Effector CD8-positive, alpha-beta T cell (primary cell): ENCODE measurements at regions not wholly inside any gene's neighbourhood (a gene's known extent, or its start where the extent isn't known, plus 50 kb on each side); places are given as distances from the start of the nearest gene placed in this dataset.

Experiments
- DNase-seq: peaks from one replicate; lab custom pipeline; 2025; lab: John Stamatoyannopoulos, UW

DNA sequence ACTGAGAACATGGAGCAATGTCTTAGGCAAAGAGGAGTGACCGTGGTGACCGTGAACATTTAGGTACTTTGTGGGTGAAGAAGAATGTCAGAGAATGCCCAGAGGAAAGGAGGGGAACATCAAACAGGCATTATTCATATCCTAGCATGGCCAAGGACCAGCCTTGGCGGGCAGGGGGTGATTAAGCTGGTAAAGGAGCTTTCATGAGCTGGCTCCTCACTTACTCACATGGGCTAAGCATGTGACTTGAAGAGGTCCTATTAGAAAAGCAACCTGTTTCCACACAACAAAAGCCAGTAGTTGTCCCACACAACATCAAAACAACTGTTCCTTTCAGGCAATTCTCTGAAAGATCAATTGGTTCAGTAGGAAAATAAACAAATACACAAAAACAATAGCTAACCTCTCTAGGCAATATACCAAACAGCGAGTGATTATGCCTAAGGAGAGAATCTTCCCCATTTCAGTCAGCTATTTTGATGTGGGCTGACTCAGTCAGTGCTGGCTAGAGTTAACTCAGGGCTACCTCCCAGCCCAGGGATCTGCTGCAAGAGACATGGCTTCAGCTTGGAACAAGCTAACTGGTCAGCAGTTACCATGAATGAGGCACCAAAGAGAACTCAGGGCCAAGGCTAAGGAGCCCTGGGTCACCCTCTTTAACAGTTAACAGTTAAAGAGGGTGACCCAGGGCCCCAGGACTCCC lies 283.5 kb downstream of the ARHGAP12 start:
- no peak for DNase-seq

- no peak for DNase-seq
Measured at GRCh38 chr10:31642281-31642680, 286.4 kb downstream of the ARHGAP12 start.

- no peak for DNase-seq
Measured at GRCh38 chr10:31635415-31636065, 293.1 kb downstream of the ARHGAP12 start.

- DNase-seq: no peak
Measured at GRCh38 chr10:31635009-31635408, 293.6 kb downstream of the ARHGAP12 start.

- DNase-seq: no peak
Measured at GRCh38 chr10:31630861-31631567, 297.6 kb downstream of the ARHGAP12 start.

DNA sequence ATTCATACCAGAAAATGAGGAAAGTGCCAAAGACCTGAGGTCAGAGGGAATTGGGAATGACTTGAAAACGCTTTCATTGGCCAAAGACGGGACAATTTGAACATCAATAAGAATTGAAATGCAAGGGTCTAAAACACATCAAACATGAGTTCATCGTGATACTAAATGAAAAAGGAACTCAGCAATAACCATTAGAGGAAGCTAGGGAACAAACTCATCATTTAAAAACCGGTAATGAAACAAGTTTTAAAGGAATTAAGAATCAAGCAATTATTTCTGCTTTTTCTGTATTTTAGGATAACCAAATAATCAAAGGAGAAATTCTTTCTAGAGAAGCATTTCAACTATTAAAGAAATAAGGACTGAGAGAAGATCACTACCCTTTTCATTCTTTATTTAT lies 303.1 kb downstream of the ARHGAP12 start:
- DNase-seq: no peak

- DNase-seq: no peak
Measured at GRCh38 chr10:31624611-31625010, 304.0 kb downstream of the ARHGAP12 start.

GRCh38 chr10:31623947-31624346 lies 304.7 kb downstream of the ARHGAP12 start:
- DNase-seq: no peak

DNA sequence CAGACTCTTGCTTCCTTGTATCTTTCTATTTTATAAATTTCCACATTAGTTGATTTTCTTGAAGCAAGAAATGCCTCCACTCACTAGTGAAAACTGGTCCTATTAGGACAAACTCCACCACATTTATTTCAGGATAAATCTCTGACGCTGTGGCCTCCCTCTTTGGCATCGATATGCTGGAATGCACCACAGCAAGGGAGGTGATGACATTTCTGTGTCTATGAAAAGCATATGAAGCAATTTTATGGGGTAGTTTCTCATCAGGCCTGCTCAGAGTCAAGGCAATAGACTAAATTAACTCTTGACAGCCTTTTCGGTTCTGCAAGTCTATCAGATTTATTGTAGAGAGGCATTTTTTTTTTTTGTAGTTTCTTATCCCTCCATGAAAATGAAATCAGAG lies 304.4 kb downstream of the ZEB1 start:
- no peak for DNase-seq

DNA sequence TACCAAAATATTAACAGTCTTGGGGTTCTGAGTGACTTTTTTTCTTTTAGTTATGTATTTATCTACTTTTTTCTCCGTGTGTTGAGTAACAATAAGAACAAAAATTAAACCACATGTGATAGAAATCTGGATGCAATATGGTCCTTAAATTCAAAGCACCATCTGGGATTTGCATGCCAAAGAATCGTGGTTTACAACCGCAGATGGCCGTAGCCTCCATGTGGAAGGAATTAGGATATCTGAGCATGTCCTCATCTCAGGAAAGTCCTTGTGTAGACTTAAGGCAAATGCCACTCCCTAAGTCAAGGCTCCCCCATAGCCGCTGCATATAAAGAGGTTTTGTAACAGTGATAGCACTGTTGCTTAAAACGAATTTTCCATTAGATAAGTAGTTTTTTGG lies 304.0 kb downstream of the ZEB1 start:
- no peak for DNase-seq

DNA sequence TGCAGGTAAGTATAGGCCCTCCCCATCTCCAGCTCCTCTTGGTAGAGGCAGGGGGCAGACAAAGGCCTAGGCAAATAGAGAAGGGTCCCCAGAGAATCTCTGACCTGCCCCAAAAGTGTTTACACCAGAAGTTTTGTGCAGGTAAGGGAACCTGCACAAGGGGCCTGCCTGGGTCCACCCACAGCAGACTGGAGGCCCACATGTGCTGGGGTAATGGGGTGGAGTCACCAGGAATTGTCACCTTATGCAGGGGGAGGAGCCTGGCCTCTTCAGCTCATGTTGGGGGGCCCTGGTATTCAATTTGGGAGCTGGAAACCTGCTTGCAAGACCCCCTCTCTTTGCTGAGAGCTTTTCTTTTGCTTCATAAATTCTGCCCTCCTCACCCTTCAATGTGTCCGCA lies 302.7 kb downstream of the ZEB1 start:
- DNase-seq: no peak

- DNase-seq: no peak
Measured at GRCh38 chr10:31620226-31621151, 301.5 kb downstream of the ZEB1 start.

- DNase-seq: no peak
Measured at GRCh38 chr10:31619531-31620061, 300.6 kb downstream of the ZEB1 start.

DNA sequence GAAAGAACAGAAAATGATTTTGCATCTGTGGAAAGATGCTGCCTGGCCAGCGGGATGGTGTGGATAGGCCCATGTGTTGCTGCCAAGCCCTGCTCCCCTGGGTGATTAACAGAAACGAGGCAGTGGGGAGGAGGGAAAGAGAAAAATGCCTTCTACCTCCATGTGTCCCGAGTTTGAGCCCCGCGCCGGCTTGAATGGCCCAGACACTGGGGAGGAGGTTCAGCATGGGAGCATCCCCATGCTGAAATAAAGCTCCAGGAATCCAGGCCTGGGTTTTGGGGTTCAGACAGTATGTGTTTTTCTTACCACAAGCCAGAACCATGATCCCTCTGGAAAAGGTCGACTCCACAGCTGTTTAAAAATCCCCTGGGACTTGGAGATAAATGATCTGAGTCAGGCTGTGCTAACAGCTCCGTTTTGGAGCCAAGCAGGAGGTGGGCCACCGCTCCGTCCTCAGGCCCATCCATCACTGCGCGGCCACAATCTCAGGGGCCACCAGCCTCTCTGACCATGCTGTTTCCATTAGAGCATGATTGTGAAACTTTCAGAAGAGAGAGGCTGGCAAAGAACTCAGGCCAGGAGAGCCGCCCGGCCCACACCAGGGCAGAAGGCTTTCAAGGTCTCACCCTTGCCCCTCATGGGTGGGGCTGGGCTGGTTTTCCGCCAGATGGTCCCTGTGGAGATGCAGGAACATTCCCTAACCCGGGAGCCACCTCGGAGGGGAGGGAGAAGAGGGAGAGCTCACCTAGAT lies 299.7 kb downstream of the ZEB1 start:
- no peak for DNase-seq

GRCh38 chr10:31617757-31618156 lies 298.7 kb downstream of the ZEB1 start:
- no peak for DNase-seq

- no peak for DNase-seq
Measured at GRCh38 chr10:31617133-31617532, 298.1 kb downstream of the ZEB1 start.

DNA sequence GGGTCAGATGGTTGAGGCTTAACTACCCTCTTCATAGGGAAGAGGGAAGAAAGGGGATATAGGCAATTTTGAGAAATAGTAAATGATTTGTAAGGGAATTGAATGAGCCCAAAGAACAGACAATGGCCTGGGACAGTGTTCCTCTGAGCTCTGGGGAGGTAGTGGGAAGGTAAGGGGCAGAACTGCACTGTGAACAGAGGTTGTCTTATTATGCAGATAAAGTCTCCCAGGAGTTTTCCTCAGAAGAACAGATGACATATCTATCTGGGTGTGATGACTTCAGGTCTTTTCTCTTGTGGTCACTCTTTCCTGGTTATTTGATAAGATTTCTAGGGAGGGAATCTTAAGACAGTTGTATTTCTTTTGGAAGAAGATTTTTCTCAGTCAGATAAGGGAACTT lies 296.1 kb downstream of the ZEB1 start:
- no peak for DNase-seq

GRCh38 chr10:31614611-31615010 lies 295.6 kb downstream of the ZEB1 start:
- no peak for DNase-seq

DNA sequence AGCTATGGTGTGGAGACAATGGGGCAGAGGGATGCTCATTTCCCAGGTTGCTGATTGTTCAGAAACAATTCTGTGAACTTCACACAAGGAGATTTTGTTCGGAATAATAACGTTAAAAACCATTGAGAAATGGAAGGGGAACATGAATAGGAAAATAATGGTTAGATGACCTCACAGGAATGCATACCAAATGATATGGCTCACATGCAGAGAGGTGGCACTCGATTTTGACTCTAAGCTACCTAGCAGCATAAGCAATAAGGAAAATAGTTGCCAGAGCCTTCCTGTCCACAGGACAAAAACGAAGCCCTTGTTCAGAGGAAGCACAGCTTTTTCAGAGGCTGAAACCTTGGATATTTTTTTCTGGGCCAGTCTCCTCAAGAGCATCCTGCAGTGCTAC lies 293.1 kb downstream of the ZEB1 start:
- DNase-seq: no peak

- no peak for DNase-seq
Measured at GRCh38 chr10:31611161-31611560, 292.1 kb downstream of the ZEB1 start.

DNA sequence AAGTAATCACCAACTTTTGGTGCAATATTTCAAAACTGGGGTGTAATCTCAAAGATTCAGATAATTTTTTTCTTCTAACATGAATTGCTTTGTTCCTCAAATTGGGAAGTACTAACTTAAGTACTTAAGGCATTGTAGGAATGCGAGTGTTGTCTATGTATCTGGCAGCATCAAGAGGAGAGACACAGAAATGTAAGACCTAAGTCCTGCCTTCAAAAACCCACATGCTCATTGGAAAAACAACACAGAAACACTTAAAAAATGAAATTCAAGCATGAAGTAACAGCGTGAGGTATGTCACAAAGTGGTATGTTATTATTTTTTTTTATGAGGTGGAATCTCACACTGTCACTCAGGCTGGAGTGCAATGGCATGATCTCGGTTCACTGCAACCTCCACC lies 288.5 kb downstream of the ZEB1 start:
- no peak for DNase-seq
